Esophagus squamous epithelium (tissue), 4 donors: ENCODE measurements at regions not wholly inside any gene's neighbourhood (a gene's known extent, or its start where the extent isn't known, plus 50 kb on each side); places are given as distances from the start of the nearest gene placed in this dataset.

Experiments
- CTCF ChIP-seq, 6 experiments: fragments of 450-650 bp in 4 of 6; fragments of 200-600 bp in 2 of 6; sonication (generic) in 2 of 6; IDR thresholded peaks; one replicate each; pipeline ENCODE4 v1.5.1; 2016 to 2019; ENCODE audit warnings: antibody characterized with exemption in 6 of 6, mild to moderate bottlenecking in 4 of 6, moderate library complexity in 4 of 6
- POLR2A ChIP-seq, 4 donors: fragments of 450-650 bp; IDR thresholded peaks; one replicate each; pipeline ENCODE4 v1.6.1; 2017; ENCODE audit warnings: antibody characterized with exemption in 4 of 4, mild to moderate bottlenecking in 4 of 4, moderate library complexity in 3 of 4

- no peak for TF ChIP-seq CTCF (IDR thresholded peaks at IDR 0.05)
- no peak for TF ChIP-seq POLR2A (IDR thresholded peaks at IDR 0.05)
These were observed 80.8 kb upstream of the ANO1 start for GRCh38 chr11:69997352-69997751.
